Stimulated activated CD8-positive, alpha-beta memory T cell treated with anti-CD3 and anti-CD28 coated beads, Interleukin-15, amount 100 ng/mL, for 48 hours (primary cell): ENCODE measurements at regions not wholly inside any gene's neighbourhood (a gene's known extent, or its start where the extent isn't known, plus 50 kb on each side); places are given as distances from the start of the nearest gene placed in this dataset.
"Not testable (repeated sequence)": the region's sequence is repeated elsewhere in the genome, so short reads cannot be mapped to it uniquely, and the experiment has no call there.

Source experiments
- DNase-seq, 2 donors: peaks; one replicate each; pipeline ENCODE4 v3.0.0-alpha.2; 2020; ENCODE audit warnings: low read depth in 2 of 2

- not testable (repeated sequence) for DNase-seq
Observed at GRCh38 chr4:102397056-102397455, 51.8 kb upstream of the SLC39A8 start.

- DNase-seq: no peak
Observed at GRCh38 chr4:102399021-102399420, 53.7 kb upstream of the SLC39A8 start.

GRCh38 chr4:102400898-102401297 lies 55.6 kb upstream of the SLC39A8 start:
- no peak for DNase-seq

GRCh38 chr4:102402223-102402622 lies 56.9 kb upstream of the SLC39A8 start:
- no peak for DNase-seq

GRCh38 chr4:102403116-102403515 lies 57.8 kb upstream of the SLC39A8 start:
- DNase-seq: no peak

- DNase-seq: no peak
Observed at GRCh38 chr4:102404431-102404969, 59.2 kb upstream of the SLC39A8 start.

- no peak for DNase-seq
Observed at GRCh38 chr4:102405821-102406401, 60.6 kb upstream of the SLC39A8 start.

GRCh38 chr4:102410884-102411283 lies 65.6 kb upstream of the SLC39A8 start:
- not testable (repeated sequence) for DNase-seq

- DNase-seq: no peak
Observed at GRCh38 chr4:102411408-102411807, 66.1 kb upstream of the SLC39A8 start.

GRCh38 chr4:102416765-102417164 lies 71.5 kb upstream of the SLC39A8 start:
- no peak for DNase-seq

- DNase-seq: no peak
Observed at GRCh38 chr4:102420563-102421398, 75.5 kb upstream of the SLC39A8 start.

GRCh38 chr4:102422843-102423242 lies 77.6 kb upstream of the SLC39A8 start:
- no peak for DNase-seq

- DNase-seq: no peak
Observed at GRCh38 chr4:102423375-102423774, 77.8 kb upstream of the NFKB1 start.

GRCh38 chr4:102427371-102427998 lies 73.7 kb upstream of the NFKB1 start:
- no peak for DNase-seq

GRCh38 chr4:102428122-102428521 lies 73.0 kb upstream of the NFKB1 start:
- no peak for DNase-seq

GRCh38 chr4:102429553-102429952 lies 71.6 kb upstream of the NFKB1 start:
- DNase-seq: no peak

- DNase-seq: no peak
Observed at GRCh38 chr4:102430461-102430910, 70.7 kb upstream of the NFKB1 start.

- no peak for DNase-seq
Observed at GRCh38 chr4:102431608-102431961, 69.6 kb upstream of the NFKB1 start.

GRCh38 chr4:102437111-102437510 lies 64.0 kb upstream of the NFKB1 start:
- DNase-seq: no peak

- no peak for DNase-seq
Observed at GRCh38 chr4:102438396-102439235, 62.5 kb upstream of the NFKB1 start.

GRCh38 chr4:102439236-102439614 lies 61.9 kb upstream of the NFKB1 start:
- no peak for DNase-seq

GRCh38 chr4:102439812-102440211 lies 61.3 kb upstream of the NFKB1 start:
- DNase-seq: no peak
